Gastrocnemius medialis (tissue), 4 donors: ENCODE measurements at regions not wholly inside any gene's neighbourhood (a gene's known extent, or its start where the extent isn't known, plus 50 kb on each side); places are given as distances from the start of the nearest gene placed in this dataset.

Source experiments
- ATAC-seq, 2 donors: fragments of 150-250 bp; one replicate each; pipeline ENCODE4 v1.9.1; 2016
- DNase-seq, 2 donors: peaks; one replicate each; pipeline ENCODE4 v3.0.0-alpha.2; 2019
- H3K27ac ChIP-seq, 4 donors: fragments of 200-600 bp; sonication (generic); 1 replicate in 1 of 4; 2 replicates in 3 of 4; pipeline ENCODE4 v1.5.1; 2016 to 2018; ENCODE audit warnings: mild to moderate bottlenecking in 2 of 4, moderate library complexity in 1 of 4
- H3K27me3 ChIP-seq, 3 donors: fragments of 200-600 bp; sonication (generic) in 2 of 3; 1 replicate in 1 of 3; 2 replicates in 2 of 3; pipeline versions ENCODE4 v1.5.1 to v1.6.0; 2016 to 2019; ENCODE audit warnings: mild to moderate bottlenecking in 1 of 3, moderate library complexity in 1 of 3
- H3K36me3 ChIP-seq, 2 donors: fragments of 200-600 bp; sonication (generic) in 1 of 2; one replicate each; pipeline ENCODE4 v1.5.1; 2017 to 2018
- H3K4me1 ChIP-seq, 2 donors: fragments of 200-600 bp; sonication (generic) in 1 of 2; one replicate each; pipeline ENCODE4 v1.5.1; 2016 to 2017; ENCODE audit warnings: mild to moderate bottlenecking in 2 of 2
- H3K4me3 ChIP-seq, 4 donors: fragments of 200-600 bp; sonication (generic) in 3 of 4; 1 replicate in 1 of 4; 2 replicates in 3 of 4; pipeline ENCODE4 v1.5.1; 2016 to 2019; ENCODE audit warnings: mild to moderate bottlenecking in 2 of 4
- H3K9me3 ChIP-seq, 3 donors: fragments of 200-600 bp; sonication (generic) in 2 of 3; 1 replicate in 1 of 3; 2 replicates in 2 of 3; pipeline ENCODE4 v1.5.1; 2016 to 2019
- POLR2A ChIP-seq, 2 donors: fragments of 450-650 bp; IDR thresholded peaks; one replicate each; pipeline ENCODE4 v1.6.1; 2017; ENCODE audit warnings: antibody characterized with exemption in 2 of 2, mild to moderate bottlenecking in 2 of 2, moderate library complexity in 2 of 2
- in situ Hi-C, 4 donors: fragments of 200-750 bp; cut with MboI; loops; one replicate each; pipeline versions ENCODE4 v1.15.0 to v1.8.0; 2017; ENCODE audit warnings: low sequenced_read_pairs in 4 of 4
- intact Hi-C: fragments of 100-400 bp; cut with DNase I; formaldehyde crosslinking; loops from one replicate; pipeline ENCODE4 v1.15.1; 2023; ENCODE audit warnings: low total_unique reads
- TF ChIP-seq, protein P1 (sequence below), 5 experiments: fragments of 450-650 bp in 3 of 5; fragments of 200-600 bp in 2 of 5; sonication (generic) in 2 of 5; IDR thresholded peaks in 4 of 5; conservative IDR thresholded peaks in 1 of 5; 1 replicate in 4 of 5; 2 replicates in 1 of 5; pipeline ENCODE4 v1.5.1; 2016 to 2019; ENCODE audit warnings: antibody characterized with exemption in 5 of 5, mild to moderate bottlenecking in 3 of 5, moderate library complexity in 3 of 5

DNA sequence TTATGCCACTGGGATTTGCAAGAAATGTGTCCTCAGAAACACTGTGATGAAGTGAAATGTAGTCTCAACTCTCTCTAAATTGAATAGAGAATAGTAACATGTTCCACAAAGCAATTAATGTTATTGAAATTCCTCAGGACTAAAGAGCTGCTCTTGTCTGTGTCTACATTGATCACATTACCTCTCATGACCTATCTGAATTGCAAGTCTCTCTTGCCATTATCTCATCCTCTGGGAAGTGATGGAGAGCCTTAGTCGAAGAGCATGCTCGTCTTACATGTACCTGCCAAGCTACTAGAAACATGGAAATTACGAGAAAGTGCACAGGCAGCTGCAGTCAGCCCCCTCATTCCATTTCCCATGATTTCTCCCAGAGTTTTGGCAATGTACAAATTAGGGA, 561.1 kb upstream of the ZNF804A start:
- intact Hi-C loops (no loop called here), in situ Hi-C loops (no loop called here)
- no peak for DNase-seq
- no peaks in the 10 kb centered on the region for H3K4me1 ChIP-seq
- H3K4me3 ChIP-seq: no peak overlapping the region
- H3K9me3 ChIP-seq: no peaks in the 10 kb centered on the region
- H3K27ac ChIP-seq: no peak overlapping the region
- no peak for ATAC-seq
- no peaks in the 10 kb centered on the region for H3K36me3 ChIP-seq
- TF ChIP-seq POLR2A (IDR thresholded peaks at IDR 0.05): no peak
- TF ChIP-seq, protein P1, sequence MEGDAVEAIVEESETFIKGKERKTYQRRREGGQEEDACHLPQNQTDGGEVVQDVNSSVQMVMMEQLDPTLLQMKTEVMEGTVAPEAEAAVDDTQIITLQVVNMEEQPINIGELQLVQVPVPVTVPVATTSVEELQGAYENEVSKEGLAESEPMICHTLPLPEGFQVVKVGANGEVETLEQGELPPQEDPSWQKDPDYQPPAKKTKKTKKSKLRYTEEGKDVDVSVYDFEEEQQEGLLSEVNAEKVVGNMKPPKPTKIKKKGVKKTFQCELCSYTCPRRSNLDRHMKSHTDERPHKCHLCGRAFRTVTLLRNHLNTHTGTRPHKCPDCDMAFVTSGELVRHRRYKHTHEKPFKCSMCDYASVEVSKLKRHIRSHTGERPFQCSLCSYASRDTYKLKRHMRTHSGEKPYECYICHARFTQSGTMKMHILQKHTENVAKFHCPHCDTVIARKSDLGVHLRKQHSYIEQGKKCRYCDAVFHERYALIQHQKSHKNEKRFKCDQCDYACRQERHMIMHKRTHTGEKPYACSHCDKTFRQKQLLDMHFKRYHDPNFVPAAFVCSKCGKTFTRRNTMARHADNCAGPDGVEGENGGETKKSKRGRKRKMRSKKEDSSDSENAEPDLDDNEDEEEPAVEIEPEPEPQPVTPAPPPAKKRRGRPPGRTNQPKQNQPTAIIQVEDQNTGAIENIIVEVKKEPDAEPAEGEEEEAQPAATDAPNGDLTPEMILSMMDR (IDR thresholded peaks at IDR 0.05 in 4 of 5, conservative IDR thresholded peaks at IDR 0.05 in 1 of 5): no peak
- H3K27me3 ChIP-seq: no peaks in the 10 kb centered on the region

DNA sequence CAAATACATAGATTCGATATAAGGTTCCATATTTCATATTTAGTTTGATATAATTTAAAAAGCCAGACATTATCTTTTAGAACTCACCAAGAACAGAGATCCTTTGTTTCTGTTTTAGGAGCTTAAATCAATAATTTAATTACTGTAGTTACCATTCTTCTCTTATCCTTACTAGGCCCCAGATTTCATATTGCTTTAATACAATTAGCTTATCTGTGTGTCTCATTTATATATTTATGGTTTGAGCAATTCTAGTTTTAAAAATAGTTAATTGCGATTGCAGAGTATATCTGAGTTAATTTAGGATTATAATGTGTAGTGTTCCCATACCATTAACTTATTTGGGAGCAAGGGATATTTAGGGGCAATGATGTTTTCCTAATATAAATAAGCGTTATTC, 558.8 kb upstream of the ZNF804A start:
- no peaks in the 10 kb centered on the region for H3K27me3 ChIP-seq
- ATAC-seq (no peak), DNase-seq (no peak)
- in situ Hi-C loops (no loop called here), intact Hi-C loops (no loop called here)
- H3K4me1 ChIP-seq: no peaks in the 10 kb centered on the region
- no peaks in the 10 kb centered on the region for H3K36me3 ChIP-seq
- H3K4me3 ChIP-seq: no peak overlapping the region
- TF ChIP-seq, protein P1 (IDR thresholded peaks at IDR 0.05 in 4 of 5, conservative IDR thresholded peaks at IDR 0.05 in 1 of 5): no peak
- TF ChIP-seq POLR2A (IDR thresholded peaks at IDR 0.05): no peak
- H3K9me3 ChIP-seq: no peaks in the 10 kb centered on the region
- no peak overlapping the region for H3K27ac ChIP-seq

DNA sequence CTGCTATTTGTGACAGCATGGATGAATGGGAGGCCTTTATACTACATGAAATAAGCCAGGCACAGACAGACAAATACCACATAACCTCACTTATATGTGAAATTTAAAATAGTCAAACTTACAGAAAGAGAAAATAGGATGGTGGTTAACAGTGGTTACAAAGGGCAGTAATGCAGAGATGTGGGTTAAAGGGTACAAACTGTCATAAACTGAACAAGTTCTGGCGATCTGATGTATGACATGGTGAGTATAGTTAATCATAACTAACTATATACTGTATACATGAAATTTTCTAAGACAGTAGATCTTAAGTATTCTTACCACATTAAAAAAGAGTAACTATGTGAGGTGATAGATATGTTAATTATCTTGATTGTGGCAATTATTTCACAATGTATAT, 558.1 kb upstream of the ZNF804A start:
- DNase-seq (no peak), ATAC-seq (no peak)
- no peak overlapping the region for H3K27ac ChIP-seq
- no peak overlapping the region for H3K4me3 ChIP-seq
- no peak for TF ChIP-seq POLR2A (IDR thresholded peaks at IDR 0.05)
- TF ChIP-seq, protein P1 (IDR thresholded peaks at IDR 0.05 in 4 of 5, conservative IDR thresholded peaks at IDR 0.05 in 1 of 5): no peak
- intact Hi-C loops: no loop called here
- no peaks in the 10 kb centered on the region for H3K9me3 ChIP-seq
- in situ Hi-C loops: no loop called here
- H3K4me1 ChIP-seq: no peaks in the 10 kb centered on the region
- no peaks in the 10 kb centered on the region for H3K27me3 ChIP-seq
- H3K36me3 ChIP-seq: no peaks in the 10 kb centered on the region

DNA sequence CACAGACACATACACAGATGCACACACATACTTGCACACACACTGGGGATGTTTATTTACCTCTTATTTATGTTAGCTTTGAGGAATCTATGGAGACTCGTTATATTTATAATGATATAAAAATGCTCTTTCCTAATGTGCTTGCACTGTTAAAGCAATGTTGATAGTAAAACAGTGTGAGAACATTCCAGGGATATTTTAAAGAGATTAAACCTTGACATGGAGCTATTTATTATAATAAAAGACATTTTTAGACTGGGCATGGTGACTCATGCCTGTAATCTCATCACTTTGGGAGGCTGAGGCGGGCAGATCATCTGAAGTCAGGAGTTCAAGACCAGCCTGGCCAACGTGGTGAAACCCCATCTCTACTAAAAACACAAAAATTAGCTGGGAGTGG, 557.3 kb upstream of the ZNF804A start:
- intact Hi-C loops (no loop called here), in situ Hi-C loops (no loop called here)
- DNase-seq (no peak), ATAC-seq (no peak)
- no peaks in the 10 kb centered on the region for H3K27me3 ChIP-seq
- TF ChIP-seq, protein P1 (IDR thresholded peaks at IDR 0.05 in 4 of 5, conservative IDR thresholded peaks at IDR 0.05 in 1 of 5): no peak
- TF ChIP-seq POLR2A (IDR thresholded peaks at IDR 0.05): no peak
- no peaks in the 10 kb centered on the region for H3K9me3 ChIP-seq
- H3K36me3 ChIP-seq: no peaks in the 10 kb centered on the region
- no peaks in the 10 kb centered on the region for H3K4me1 ChIP-seq
- no peak overlapping the region for H3K27ac ChIP-seq
- no peak overlapping the region for H3K4me3 ChIP-seq

DNA sequence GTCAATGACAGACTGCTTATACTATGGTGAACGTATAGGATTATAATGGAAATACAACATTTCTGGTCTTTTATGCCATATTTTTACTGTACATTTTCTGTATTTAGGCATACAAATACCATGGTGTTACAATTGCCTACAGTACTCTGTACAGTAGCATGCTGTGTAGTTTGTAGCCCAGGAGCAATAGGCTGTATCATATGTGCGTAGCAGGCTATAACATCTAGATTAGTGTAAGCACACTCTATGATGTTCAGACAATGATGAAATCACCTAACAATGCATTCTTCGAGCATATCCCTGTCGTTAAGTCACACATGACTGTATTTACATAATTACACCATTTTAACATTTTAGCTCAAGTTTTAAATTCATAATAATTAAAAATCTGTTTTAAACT, 556.6 kb upstream of the ZNF804A start:
- intact Hi-C loops: no loop called here
- H3K9me3 ChIP-seq: no peaks in the 10 kb centered on the region
- no peaks in the 10 kb centered on the region for H3K27me3 ChIP-seq
- no peak for TF ChIP-seq POLR2A (IDR thresholded peaks at IDR 0.05)
- TF ChIP-seq, protein P1 (IDR thresholded peaks at IDR 0.05 in 4 of 5, conservative IDR thresholded peaks at IDR 0.05 in 1 of 5): no peak
- H3K4me3 ChIP-seq: no peak overlapping the region
- ATAC-seq (no peak), DNase-seq (no peak)
- in situ Hi-C loops: no loop called here
- no peaks in the 10 kb centered on the region for H3K36me3 ChIP-seq
- H3K4me1 ChIP-seq: no peaks in the 10 kb centered on the region
- no peak overlapping the region for H3K27ac ChIP-seq
